ENCODE measurements at regions not wholly inside any gene's neighbourhood (a gene's known extent, or its start where the extent isn't known, plus 50 kb on each side); places are given as distances from the start of the nearest gene placed in this dataset.

- Histone ChIP-seq H3K27me3 (replicated peaks in 1 of 2; ENCODE audit: control insufficient read depth in 2 of 2, extremely low read depth in 1 of 2, insufficient read depth in 2 of 2, low read length in 1 of 2) (no peaks in the 10 kb centered on the region), H3K4me1 (ENCODE audit: control insufficient read depth in 1 of 2, extremely low read depth in 1 of 2, insufficient read depth in 2 of 2, low read length in 2 of 2) (no peaks in the 10 kb centered on the region), H3K27ac (ENCODE audit: low read length) (no peak overlapping the region), H3K9me3 (no peaks in the 10 kb centered on the region), H3K36me3 (ENCODE audit: control insufficient read depth in 2 of 2, extremely low read depth in 1 of 2, insufficient read depth in 1 of 2, low read length in 1 of 2) (no peaks in the 10 kb centered on the region), H3K4me3 (ENCODE audit: control insufficient read depth in 1 of 2, extremely low read depth in 1 of 2, low read length in 1 of 2) (no peak overlapping the region)
- Mint-ChIP-seq H3K36me3 (no peaks in the 10 kb centered on the region), H3K9me3 (peaks cover 4% of the 10 kb centered on the region in 3 donors), H3K4me3 (no peak overlapping the region), H3K27me3 (no peaks in the 10 kb centered on the region), H3K27ac (no peak overlapping the region), H3K4me1 (no peaks in the 10 kb centered on the region)
- ATAC-seq (replicated peaks in 1 of 4) = no peak
- no peak for DNase-seq
- POLR2A ChIA-PET = no interaction called here
- CTCF ChIA-PET = interaction anchor here (0.6 to 0.7 kb wide), 2 partner anchors 143 to 286 kb away, joined by 3 read pairs; no protein-coding TSS in a partner anchor
- 64% methylated on average over 6 of the region's 8 CpGs for WGBS (ENCODE audit: insufficient coverage)
Measured at GRCh38 chr4:175253184-175253902, 335.2 kb downstream of the ADAM29 start.

DNA sequence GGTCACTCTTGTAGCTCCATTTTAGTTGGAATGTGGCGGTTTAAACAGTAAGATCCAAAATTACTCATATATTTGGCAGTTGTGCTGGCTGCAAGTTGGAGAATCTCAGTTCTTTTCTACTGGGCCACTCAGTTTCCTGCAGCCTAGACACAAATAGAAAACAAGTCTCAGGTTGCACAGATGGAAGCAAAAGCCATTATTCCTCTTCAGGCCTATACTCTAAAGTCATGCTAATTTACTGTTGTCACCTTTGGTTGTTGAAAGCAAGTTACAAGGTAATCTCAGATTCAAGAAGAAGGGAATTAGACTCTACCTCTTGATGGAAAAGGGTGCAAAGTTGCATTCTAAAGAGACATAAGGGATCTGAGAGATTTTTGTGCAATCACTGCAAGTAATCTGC is 345.4 kb downstream of the ADAM29 start:
- Mint-ChIP-seq H3K9me3 (peaks cover 0 to 8% (median 0%) of the 10 kb centered on the region in 3 donors), H3K27ac (no peak overlapping the region), H3K36me3 (no peaks in the 10 kb centered on the region), H3K4me1 (no peaks in the 10 kb centered on the region), H3K4me3 (no peak overlapping the region), H3K27me3 (no peaks in the 10 kb centered on the region)
- H3K9me3 ChIP-seq = no peaks in the 10 kb centered on the region
- H3K27me3 ChIP-seq (replicated peaks in 1 of 2; ENCODE audit: control insufficient read depth in 2 of 2, extremely low read depth in 1 of 2, insufficient read depth in 2 of 2, low read length in 1 of 2) = no peaks in the 10 kb centered on the region
- CTCF ChIA-PET = no interaction called here
- H3K4me1 ChIP-seq (ENCODE audit: control insufficient read depth in 1 of 2, extremely low read depth in 1 of 2, insufficient read depth in 2 of 2, low read length in 2 of 2) = no peaks in the 10 kb centered on the region
- no peak overlapping the region for H3K27ac ChIP-seq (ENCODE audit: low read length)
- WGBS (ENCODE audit: insufficient coverage) = no CpG with 5 or more reads among the region's 1 CpG
- no peak overlapping the region for H3K4me3 ChIP-seq (ENCODE audit: control insufficient read depth in 1 of 2, extremely low read depth in 1 of 2, low read length in 1 of 2)
- no peak for DNase-seq
- no peaks in the 10 kb centered on the region for H3K36me3 ChIP-seq (ENCODE audit: control insufficient read depth in 2 of 2, extremely low read depth in 1 of 2, insufficient read depth in 1 of 2, low read length in 1 of 2)
- POLR2A ChIA-PET = no interaction called here
- no peak for ATAC-seq (replicated peaks in 1 of 4)

GRCh38 chr4:175271010-175271630 is 353.0 kb downstream of the ADAM29 start:
- DNase-seq (no peak), ATAC-seq (replicated peaks in 1 of 4) (no peak)
- no peaks in the 10 kb centered on the region for H3K27me3 Mint-ChIP-seq
- H3K27ac Mint-ChIP-seq = no peak overlapping the region
- Histone ChIP-seq H3K4me3 (ENCODE audit: control insufficient read depth in 1 of 2, extremely low read depth in 1 of 2, low read length in 1 of 2) (no peak overlapping the region), H3K36me3 (ENCODE audit: control insufficient read depth in 2 of 2, extremely low read depth in 1 of 2, insufficient read depth in 1 of 2, low read length in 1 of 2) (no peaks in the 10 kb centered on the region), H3K27ac (ENCODE audit: low read length) (no peak overlapping the region), H3K27me3 (replicated peaks in 1 of 2; ENCODE audit: control insufficient read depth in 2 of 2, extremely low read depth in 1 of 2, insufficient read depth in 2 of 2, low read length in 1 of 2) (no peaks in the 10 kb centered on the region), H3K4me1 (ENCODE audit: control insufficient read depth in 1 of 2, extremely low read depth in 1 of 2, insufficient read depth in 2 of 2, low read length in 2 of 2) (no peaks in the 10 kb centered on the region), H3K9me3 (no peaks in the 10 kb centered on the region)
- no CpG with 5 or more reads among the region's 2 CpGs for WGBS (ENCODE audit: insufficient coverage)
- H3K36me3 Mint-ChIP-seq = no peaks in the 10 kb centered on the region
- no peaks in the 10 kb centered on the region for H3K4me1 Mint-ChIP-seq
- POLR2A ChIA-PET = no interaction called here
- CTCF ChIA-PET = no interaction called here
- no peak overlapping the region for H3K4me3 Mint-ChIP-seq
- peaks cover 0 to 3% (median 0%) of the 10 kb centered on the region in 3 donors for H3K9me3 Mint-ChIP-seq

- ChIA-PET POLR2A (no interaction called here), CTCF (no interaction called here)
- H3K27ac ChIP-seq (ENCODE audit: low read length) = no peak overlapping the region
- Mint-ChIP-seq H3K27me3 (no peaks in the 10 kb centered on the region), H3K4me3 (no peak overlapping the region), H3K27ac (no peak overlapping the region), H3K4me1 (no peaks in the 10 kb centered on the region), H3K9me3 (peaks cover 0 to 7% (median 0%) of the 10 kb centered on the region in 3 donors), H3K36me3 (no peaks in the 10 kb centered on the region)
- no peaks in the 10 kb centered on the region for H3K36me3 ChIP-seq (ENCODE audit: control insufficient read depth in 2 of 2, extremely low read depth in 1 of 2, insufficient read depth in 1 of 2, low read length in 1 of 2)
- H3K27me3 ChIP-seq (replicated peaks in 1 of 2; ENCODE audit: control insufficient read depth in 2 of 2, extremely low read depth in 1 of 2, insufficient read depth in 2 of 2, low read length in 1 of 2) = no peaks in the 10 kb centered on the region
- DNase-seq (no peak), ATAC-seq (replicated peaks in 1 of 4) (no peak)
- WGBS (ENCODE audit: insufficient coverage) = 89% methylated on average over 2 of the region's 4 CpGs
- H3K4me1 ChIP-seq (ENCODE audit: control insufficient read depth in 1 of 2, extremely low read depth in 1 of 2, insufficient read depth in 2 of 2, low read length in 2 of 2) = no peaks in the 10 kb centered on the region
- no peak overlapping the region for H3K4me3 ChIP-seq (ENCODE audit: control insufficient read depth in 1 of 2, extremely low read depth in 1 of 2, low read length in 1 of 2)
- no peaks in the 10 kb centered on the region for H3K9me3 ChIP-seq
Measured at GRCh38 chr4:175273995-175274753, 356.0 kb downstream of the ADAM29 start.

DNA sequence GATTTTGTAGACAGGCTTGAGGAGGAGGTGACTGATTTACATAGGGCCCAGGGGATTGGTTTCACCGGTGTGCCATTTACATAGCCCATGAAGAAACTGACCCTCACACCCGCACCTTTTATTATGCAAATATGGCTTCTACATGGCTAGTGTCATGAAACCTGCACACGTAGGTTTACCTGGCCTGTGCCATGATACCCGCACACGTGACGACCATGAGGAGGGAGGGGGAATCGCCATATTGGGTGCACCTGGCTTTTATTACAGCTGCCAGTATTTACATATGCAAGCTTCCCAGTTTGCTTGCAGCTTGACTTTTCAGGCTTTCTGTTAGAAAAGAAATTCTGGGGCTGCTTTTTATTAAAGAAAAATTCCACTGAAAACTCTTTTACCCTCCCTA is 359.7 kb downstream of the ADAM29 start:
- no peaks in the 10 kb centered on the region for H3K36me3 Mint-ChIP-seq
- WGBS (ENCODE audit: insufficient coverage) = no CpG with 5 or more reads among the region's 7 CpGs
- Histone ChIP-seq H3K4me1 (ENCODE audit: control insufficient read depth in 1 of 2, extremely low read depth in 1 of 2, insufficient read depth in 2 of 2, low read length in 2 of 2) (no peaks in the 10 kb centered on the region), H3K4me3 (ENCODE audit: control insufficient read depth in 1 of 2, extremely low read depth in 1 of 2, low read length in 1 of 2) (no peak overlapping the region), H3K36me3 (ENCODE audit: control insufficient read depth in 2 of 2, extremely low read depth in 1 of 2, insufficient read depth in 1 of 2, low read length in 1 of 2) (no peaks in the 10 kb centered on the region), H3K27me3 (replicated peaks in 1 of 2; ENCODE audit: control insufficient read depth in 2 of 2, extremely low read depth in 1 of 2, insufficient read depth in 2 of 2, low read length in 1 of 2) (no peaks in the 10 kb centered on the region), H3K9me3 (no peaks in the 10 kb centered on the region), H3K27ac (ENCODE audit: low read length) (no peak overlapping the region)
- H3K9me3 Mint-ChIP-seq = peaks cover 0 to 4% (median 3%) of the 10 kb centered on the region in 3 donors
- POLR2A ChIA-PET = no interaction called here
- no peaks in the 10 kb centered on the region for H3K27me3 Mint-ChIP-seq
- ATAC-seq (replicated peaks in 1 of 4) (no peak), DNase-seq (no peak)
- no peak overlapping the region for H3K4me3 Mint-ChIP-seq
- CTCF ChIA-PET = no interaction called here
- no peaks in the 10 kb centered on the region for H3K4me1 Mint-ChIP-seq
- H3K27ac Mint-ChIP-seq = no peak overlapping the region

GRCh38 chr4:175280153-175280552 is 362.0 kb downstream of the ADAM29 start:
- H3K4me1 Mint-ChIP-seq = no peaks in the 10 kb centered on the region
- H3K4me3 Mint-ChIP-seq = no peak overlapping the region
- H3K27ac Mint-ChIP-seq = no peak overlapping the region
- ATAC-seq (replicated peaks in 1 of 4) (no peak), DNase-seq (no peak)
- peaks cover 3 to 7% (median 5%) of the 10 kb centered on the region in 3 donors for H3K9me3 Mint-ChIP-seq
- Histone ChIP-seq H3K36me3 (ENCODE audit: control insufficient read depth in 2 of 2, extremely low read depth in 1 of 2, insufficient read depth in 1 of 2, low read length in 1 of 2) (no peaks in the 10 kb centered on the region), H3K27ac (ENCODE audit: low read length) (no peak overlapping the region), H3K27me3 (replicated peaks in 1 of 2; ENCODE audit: control insufficient read depth in 2 of 2, extremely low read depth in 1 of 2, insufficient read depth in 2 of 2, low read length in 1 of 2) (no peaks in the 10 kb centered on the region), H3K4me1 (ENCODE audit: control insufficient read depth in 1 of 2, extremely low read depth in 1 of 2, insufficient read depth in 2 of 2, low read length in 2 of 2) (no peaks in the 10 kb centered on the region), H3K4me3 (ENCODE audit: control insufficient read depth in 1 of 2, extremely low read depth in 1 of 2, low read length in 1 of 2) (no peak overlapping the region), H3K9me3 (no peaks in the 10 kb centered on the region)
- no peaks in the 10 kb centered on the region for H3K27me3 Mint-ChIP-seq
- H3K36me3 Mint-ChIP-seq = no peaks in the 10 kb centered on the region
- POLR2A ChIA-PET = no interaction called here
- 90% methylated on average over 2 of the region's 2 CpGs for WGBS (ENCODE audit: insufficient coverage)
- CTCF ChIA-PET = interaction anchor here in 1 of 2 donors (0.6 kb wide), 1 partner anchor 18 kb away, joined by 6 read pairs; no protein-coding TSS in a partner anchor
